ENCODE measurements at regions not wholly inside any gene's neighbourhood (a gene's known extent, or its start where the extent isn't known, plus 50 kb on each side); places are given as distances from the start of the nearest gene placed in this dataset.

- TF ChIP-seq, protein P1, sequence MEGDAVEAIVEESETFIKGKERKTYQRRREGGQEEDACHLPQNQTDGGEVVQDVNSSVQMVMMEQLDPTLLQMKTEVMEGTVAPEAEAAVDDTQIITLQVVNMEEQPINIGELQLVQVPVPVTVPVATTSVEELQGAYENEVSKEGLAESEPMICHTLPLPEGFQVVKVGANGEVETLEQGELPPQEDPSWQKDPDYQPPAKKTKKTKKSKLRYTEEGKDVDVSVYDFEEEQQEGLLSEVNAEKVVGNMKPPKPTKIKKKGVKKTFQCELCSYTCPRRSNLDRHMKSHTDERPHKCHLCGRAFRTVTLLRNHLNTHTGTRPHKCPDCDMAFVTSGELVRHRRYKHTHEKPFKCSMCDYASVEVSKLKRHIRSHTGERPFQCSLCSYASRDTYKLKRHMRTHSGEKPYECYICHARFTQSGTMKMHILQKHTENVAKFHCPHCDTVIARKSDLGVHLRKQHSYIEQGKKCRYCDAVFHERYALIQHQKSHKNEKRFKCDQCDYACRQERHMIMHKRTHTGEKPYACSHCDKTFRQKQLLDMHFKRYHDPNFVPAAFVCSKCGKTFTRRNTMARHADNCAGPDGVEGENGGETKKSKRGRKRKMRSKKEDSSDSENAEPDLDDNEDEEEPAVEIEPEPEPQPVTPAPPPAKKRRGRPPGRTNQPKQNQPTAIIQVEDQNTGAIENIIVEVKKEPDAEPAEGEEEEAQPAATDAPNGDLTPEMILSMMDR (IDR thresholded peaks at IDR 0.05; ENCODE audit: borderline replicate concordance, insufficient read depth, low read depth, low read length), result no peak
- H3K4me3 ChIP-seq (ENCODE audit: low read depth, low read length), result no peak overlapping the region
Measured at GRCh38 chr10:71133710-71134686, 78.4 kb upstream of the UNC5B start.

GRCh38 chr10:71134732-71135211, 77.6 kb upstream of the UNC5B start:
- TF ChIP-seq, protein P1 (IDR thresholded peaks at IDR 0.05; ENCODE audit: borderline replicate concordance, insufficient read depth, low read depth, low read length), result no peak

DNA sequence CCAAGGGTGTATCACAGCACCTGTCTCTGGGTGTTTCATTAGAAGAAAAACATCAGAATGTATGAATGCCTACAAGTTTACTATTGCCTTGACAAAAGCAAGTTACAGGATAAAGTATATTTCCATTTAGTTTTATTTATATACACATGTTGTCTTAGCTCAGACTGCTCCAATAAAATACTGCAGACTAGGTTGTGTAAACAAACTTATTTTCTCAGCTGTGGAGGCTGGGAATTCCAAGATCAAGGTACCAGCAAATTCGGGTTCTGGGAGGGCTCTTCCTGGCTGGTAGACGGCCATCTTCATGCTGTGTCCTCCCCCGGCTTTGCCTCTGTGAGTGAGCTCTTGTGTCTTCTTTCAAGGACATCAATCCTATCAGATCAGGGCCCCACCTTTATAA, 77.1 kb upstream of the UNC5B start:
- TF ChIP-seq, protein P1 (IDR thresholded peaks at IDR 0.05; ENCODE audit: borderline replicate concordance, insufficient read depth, low read depth, low read length), result no peak
- H3K4me3 ChIP-seq (ENCODE audit: low read depth, low read length), result no peak overlapping the region

More at GRCh38 chr10:71134732-71135211, 77.6 kb upstream of the UNC5B start:
- no peak overlapping the region for H3K4me3 ChIP-seq (ENCODE audit: low read depth, low read length)

GRCh38 chr10:71136036-71136721, 76.2 kb upstream of the UNC5B start:
- H3K4me3 ChIP-seq (ENCODE audit: low read depth, low read length), result no peak overlapping the region
- TF ChIP-seq, protein P1 (IDR thresholded peaks at IDR 0.05; ENCODE audit: borderline replicate concordance, insufficient read depth, low read depth, low read length), result no peak

DNA sequence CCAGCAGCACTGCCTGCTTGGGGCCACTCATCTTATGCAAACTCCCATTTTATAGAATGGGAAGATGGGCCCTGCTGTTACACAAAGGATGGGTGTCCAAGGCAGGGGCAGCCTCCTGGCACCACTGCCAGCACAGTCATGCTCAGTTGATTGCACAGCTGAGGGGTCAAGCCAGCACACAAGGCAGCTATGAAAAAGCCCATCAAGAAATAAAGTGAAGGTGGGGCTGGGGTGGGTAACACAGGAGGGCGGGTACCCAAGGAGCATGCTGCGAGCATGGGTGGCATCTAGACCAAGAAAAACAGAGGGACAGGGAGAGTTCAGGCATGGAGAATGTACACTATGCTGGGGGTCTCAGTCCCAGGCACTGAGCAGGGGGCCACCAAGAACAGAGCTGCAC, 74.7 kb upstream of the UNC5B start:
- TF ChIP-seq, protein P1 (IDR thresholded peaks at IDR 0.05; ENCODE audit: borderline replicate concordance, insufficient read depth, low read depth, low read length), result no peak
- no peak overlapping the region for H3K4me3 ChIP-seq (ENCODE audit: low read depth, low read length)

- no peak overlapping the region for H3K4me3 ChIP-seq (ENCODE audit: low read depth, low read length)
- TF ChIP-seq, protein P1 (IDR thresholded peaks at IDR 0.05; ENCODE audit: borderline replicate concordance, insufficient read depth, low read depth, low read length), result no peak
Measured at GRCh38 chr10:71138166-71138830, 74.1 kb upstream of the UNC5B start.
